Naive thymus-derived CD4-positive, alpha-beta T cell (primary cell): ENCODE measurements at regions not wholly inside any gene's neighbourhood (a gene's known extent, or its start where the extent isn't known, plus 50 kb on each side); places are given as distances from the start of the nearest gene placed in this dataset.

ENCODE experiments used
- ATAC-seq: fragments of 150-1000 bp; cut with Tn5 transposase; 2 replicates; pipeline ENCODE4 v1.10.0; 2021; ENCODE audit warnings: mild to moderate bottlenecking, moderate library complexity
- CTCF ChIA-PET: fragments of 350-600 bp; sonication (Branson Sonifier 250); formaldehyde crosslinking; loops from one replicate; lab custom pipeline; 2021; ENCODE audit warnings: antibody characterized with exemption; lab: Charles Lee
- POLR2A ChIA-PET: fragments of 350-600 bp; sonication (Branson Sonifier 250); formaldehyde crosslinking; loops from one replicate; lab custom pipeline; 2021; ENCODE audit warnings: antibody characterized with exemption, inconsistent platforms; lab: Charles Lee
- DNase-seq, 9 donors: peaks; one replicate each; pipeline versions ENCODE4 v3.0.0 to v3.0.0-alpha.2; 2020 to 2022; ENCODE audit warnings: mixed read lengths in 1 of 9
- H3K27ac ChIP-seq: one replicate; pipeline ENCODE4 v1.7.0; 2013; ENCODE audit warnings: mild to moderate bottlenecking, low read depth, low read length, moderate library complexity
- H3K27me3 ChIP-seq, 2 donors: one replicate each; pipeline ENCODE4 v1.7.0; 2013; ENCODE audit warnings: low read length in 2 of 2, mild to moderate bottlenecking in 2 of 2, moderate library complexity in 2 of 2; ENCODE audit not compliant: control insufficient read depth in 2 of 2, insufficient read depth in 2 of 2
- H3K36me3 ChIP-seq, 3 experiments: 1 replicate in 2 of 3; 2 replicates in 1 of 3; pipeline ENCODE4 v1.7.0; 2013; ENCODE audit warnings: low read length in 3 of 3, mild to moderate bottlenecking in 3 of 3, moderate library complexity in 1 of 3; ENCODE audit not compliant: insufficient read depth in 3 of 3, control insufficient read depth in 2 of 3
- H3K4me1 ChIP-seq, 2 donors: one replicate each; pipeline ENCODE4 v1.7.0; 2013; ENCODE audit warnings: low read length in 2 of 2, mild to moderate bottlenecking in 2 of 2, moderate library complexity in 1 of 2; ENCODE audit not compliant: control insufficient read depth in 2 of 2, insufficient read depth in 2 of 2
- H3K4me3 ChIP-seq: 2 replicates; pipeline ENCODE4 v1.7.0; 2013; ENCODE audit warnings: mild to moderate bottlenecking, low read length
- H3K9me3 ChIP-seq, 3 experiments: 1 replicate in 2 of 3; 2 replicates in 1 of 3; pipeline ENCODE4 v1.7.0; 2013; ENCODE audit warnings: low read length in 3 of 3; ENCODE audit not compliant: control insufficient read depth in 2 of 3
- H3K27ac Mint-ChIP-seq, 9 donors: one replicate each; pipeline ENCODE4 v1.8.0; 2020 to 2022; ENCODE audit warnings: mixed read lengths in 9 of 9, mild to moderate bottlenecking in 8 of 9, moderate library complexity in 5 of 9, inconsistent platforms in 2 of 9
- H3K27me3 Mint-ChIP-seq, 5 donors: one replicate each; pipeline ENCODE4 v1.8.0; 2021 to 2022; ENCODE audit warnings: mixed read lengths in 5 of 5, mild to moderate bottlenecking in 1 of 5
- H3K36me3 Mint-ChIP-seq, 5 donors: one replicate each; pipeline ENCODE4 v1.8.0; 2020 to 2022; ENCODE audit warnings: mixed read lengths in 5 of 5, mild to moderate bottlenecking in 3 of 5, inconsistent platforms in 1 of 5
- H3K4me1 Mint-ChIP-seq, 7 donors: one replicate each; pipeline ENCODE4 v1.8.0; 2020 to 2022; ENCODE audit warnings: mixed read lengths in 7 of 7, mild to moderate bottlenecking in 3 of 7, inconsistent platforms in 1 of 7
- H3K4me3 Mint-ChIP-seq, 10 donors: one replicate each; pipeline ENCODE4 v1.8.0; 2020 to 2022; ENCODE audit warnings: mild to moderate bottlenecking in 10 of 10, mixed read lengths in 10 of 10, moderate library complexity in 6 of 10, inconsistent platforms in 2 of 10
- H3K9me3 Mint-ChIP-seq, 11 donors: one replicate each; pipeline ENCODE4 v1.8.0; 2020 to 2022; ENCODE audit warnings: mixed read lengths in 11 of 11, mild to moderate bottlenecking in 4 of 11, inconsistent platforms in 1 of 11, moderate library complexity in 1 of 11
- intact Hi-C, 2 donors: fragments of 100-400 bp; cut with micrococcal nuclease; formaldehyde crosslinking; loops; one replicate each; pipeline ENCODE4 v1.15.1; 2023

GRCh38 chr16:64012166-64012565 lies 1109.7 kb downstream of the CDH11 start:
- H3K36me3 ChIP-seq: no peaks in the 10 kb centered on the region
- Mint-ChIP-seq H3K36me3 (peaks cover 0 to 7% (median 0%) of the 10 kb centered on the region in 5 donors), H3K4me1 (no peaks in the 10 kb centered on the region), H3K4me3 (no peak overlapping the region), H3K27ac (no peak overlapping the region), H3K27me3 (no peaks in the 10 kb centered on the region), H3K9me3 (peaks cover 6 to 51% (median 21%) of the 10 kb centered on the region in 11 donors)
- CTCF ChIA-PET: no interaction called here
- H3K27me3 ChIP-seq: no peaks in the 10 kb centered on the region
- POLR2A ChIA-PET: no interaction called here
- no peaks in the 10 kb centered on the region for H3K4me1 ChIP-seq
- intact Hi-C loops: no loop called here
- no peak for DNase-seq
- no peaks in the 10 kb centered on the region for H3K9me3 ChIP-seq
- H3K4me3 ChIP-seq: no peak overlapping the region
- no peak overlapping the region for H3K27ac ChIP-seq
- no peak for ATAC-seq

- no peak for DNase-seq
- H3K27me3 Mint-ChIP-seq: no peaks in the 10 kb centered on the region
- no peak overlapping the region for H3K27ac ChIP-seq
- CTCF ChIA-PET: no interaction called here
- H3K4me1 ChIP-seq: no peaks in the 10 kb centered on the region
- no peak overlapping the region for H3K4me3 ChIP-seq
- intact Hi-C loops: no loop called here
- no peaks in the 10 kb centered on the region for H3K27me3 ChIP-seq
- ATAC-seq: no peak
- H3K9me3 Mint-ChIP-seq: peaks cover 6 to 51% (median 20%) of the 10 kb centered on the region in 11 donors
- peaks cover 0 to 7% (median 0%) of the 10 kb centered on the region in 5 donors for H3K36me3 Mint-ChIP-seq
- H3K9me3 ChIP-seq: no peaks in the 10 kb centered on the region
- no peaks in the 10 kb centered on the region for H3K36me3 ChIP-seq
- no peak overlapping the region for H3K27ac Mint-ChIP-seq
- POLR2A ChIA-PET: no interaction called here
- H3K4me1 Mint-ChIP-seq: no peaks in the 10 kb centered on the region
- no peak overlapping the region for H3K4me3 Mint-ChIP-seq
These were observed 1110.2 kb downstream of the CDH11 start for GRCh38 chr16:64011650-64012049.

- Mint-ChIP-seq H3K36me3 (peaks cover 0 to 9% (median 0%) of the 10 kb centered on the region in 5 donors), H3K4me3 (no peak overlapping the region), H3K9me3 (peaks cover 9 to 42% (median 15%) of the 10 kb centered on the region in 11 donors), H3K4me1 (no peaks in the 10 kb centered on the region), H3K27ac (no peak overlapping the region), H3K27me3 (no peaks in the 10 kb centered on the region)
- ATAC-seq (no peak), DNase-seq (no peak)
- Histone ChIP-seq H3K36me3 (no peaks in the 10 kb centered on the region), H3K27me3 (no peaks in the 10 kb centered on the region), H3K9me3 (no peaks in the 10 kb centered on the region), H3K4me1 (no peaks in the 10 kb centered on the region), H3K27ac (no peak overlapping the region), H3K4me3 (no peak overlapping the region)
- POLR2A ChIA-PET: no interaction called here
- intact Hi-C loops: no loop called here
- CTCF ChIA-PET: no interaction called here
These were observed 1113.7 kb downstream of the CDH11 start for GRCh38 chr16:64008131-64008530.

- intact Hi-C loops: no loop called here
- Histone ChIP-seq H3K4me3 (no peak overlapping the region), H3K27ac (no peak overlapping the region), H3K4me1 (no peaks in the 10 kb centered on the region), H3K9me3 (no peaks in the 10 kb centered on the region), H3K36me3 (no peaks in the 10 kb centered on the region), H3K27me3 (no peaks in the 10 kb centered on the region)
- CTCF ChIA-PET: no interaction called here
- H3K36me3 Mint-ChIP-seq: peaks cover 0 to 4% (median 0%) of the 10 kb centered on the region in 5 donors
- no peaks in the 10 kb centered on the region for H3K4me1 Mint-ChIP-seq
- peaks cover 4 to 45% (median 20%) of the 10 kb centered on the region in 11 donors for H3K9me3 Mint-ChIP-seq
- ATAC-seq (no peak), DNase-seq (no peak)
- POLR2A ChIA-PET: no interaction called here
- no peaks in the 10 kb centered on the region for H3K27me3 Mint-ChIP-seq
- H3K4me3 Mint-ChIP-seq: no peak overlapping the region
- H3K27ac Mint-ChIP-seq: no peak overlapping the region
These were observed 1117.7 kb downstream of the CDH11 start for GRCh38 chr16:64004116-64004515.

- intact Hi-C loops: no loop called here
- no peaks in the 10 kb centered on the region for H3K36me3 Mint-ChIP-seq
- no peaks in the 10 kb centered on the region for H3K4me1 Mint-ChIP-seq
- peaks cover 4 to 37% (median 17%) of the 10 kb centered on the region in 11 donors for H3K9me3 Mint-ChIP-seq
- DNase-seq (no peak), ATAC-seq (no peak)
- no peaks in the 10 kb centered on the region for H3K36me3 ChIP-seq
- H3K9me3 ChIP-seq: peaks cover 0 to 5% (median 0%) of the 10 kb centered on the region in 3 experiments
- ChIA-PET POLR2A (no interaction called here), CTCF (no interaction called here)
- H3K27me3 ChIP-seq: no peaks in the 10 kb centered on the region
- H3K27ac Mint-ChIP-seq: no peak overlapping the region
- no peak overlapping the region for H3K27ac ChIP-seq
- no peaks in the 10 kb centered on the region for H3K4me1 ChIP-seq
- H3K27me3 Mint-ChIP-seq: no peaks in the 10 kb centered on the region
- no peak overlapping the region for H3K4me3 Mint-ChIP-seq
- H3K4me3 ChIP-seq: no peak overlapping the region
These were observed 1126.8 kb downstream of the CDH11 start for GRCh38 chr16:63995025-63995424.

- intact Hi-C loops: no loop called here
- H3K27me3 Mint-ChIP-seq: no peaks in the 10 kb centered on the region
- Histone ChIP-seq H3K4me1 (no peaks in the 10 kb centered on the region), H3K27me3 (no peaks in the 10 kb centered on the region), H3K27ac (no peak overlapping the region), H3K36me3 (no peaks in the 10 kb centered on the region), H3K9me3 (peaks cover 0 to 3% (median 0%) of the 10 kb centered on the region in 3 experiments), H3K4me3 (no peak overlapping the region)
- no peak overlapping the region for H3K27ac Mint-ChIP-seq
- ChIA-PET POLR2A (no interaction called here), CTCF (no interaction called here)
- H3K36me3 Mint-ChIP-seq: no peaks in the 10 kb centered on the region
- H3K4me3 Mint-ChIP-seq: no peak overlapping the region
- H3K9me3 Mint-ChIP-seq: peaks cover 4 to 52% (median 21%) of the 10 kb centered on the region in 11 donors
- DNase-seq (no peak), ATAC-seq (no peak)
- H3K4me1 Mint-ChIP-seq: no peaks in the 10 kb centered on the region
These were observed 1138.5 kb downstream of the CDH11 start for GRCh38 chr16:63983401-63983800.

GRCh38 chr16:63982741-63983140 lies 1139.1 kb downstream of the CDH11 start:
- H3K36me3 ChIP-seq: no peaks in the 10 kb centered on the region
- no peak overlapping the region for H3K4me3 Mint-ChIP-seq
- H3K27ac ChIP-seq: no peak overlapping the region
- H3K36me3 Mint-ChIP-seq: no peaks in the 10 kb centered on the region
- no peaks in the 10 kb centered on the region for H3K4me1 ChIP-seq
- ATAC-seq: no peak
- no peak overlapping the region for H3K4me3 ChIP-seq
- POLR2A ChIA-PET: no interaction called here
- intact Hi-C loops: no loop called here
- no peaks in the 10 kb centered on the region for H3K27me3 ChIP-seq
- no peak for DNase-seq
- no peaks in the 10 kb centered on the region for H3K27me3 Mint-ChIP-seq
- peaks cover 1 to 53% (median 23%) of the 10 kb centered on the region in 11 donors for H3K9me3 Mint-ChIP-seq
- peaks cover 0 to 3% (median 0%) of the 10 kb centered on the region in 3 experiments for H3K9me3 ChIP-seq
- CTCF ChIA-PET: no interaction called here
- no peaks in the 10 kb centered on the region for H3K4me1 Mint-ChIP-seq
- no peak overlapping the region for H3K27ac Mint-ChIP-seq
